ENCODE measurements at regions not wholly inside any gene's neighbourhood (a gene's known extent, or its start where the extent isn't known, plus 50 kb on each side); places are given as distances from the start of the nearest gene placed in this dataset.
A peak's percentile ranks its signal among the peaks of the same experiment; 100 is the strongest.

DNA sequence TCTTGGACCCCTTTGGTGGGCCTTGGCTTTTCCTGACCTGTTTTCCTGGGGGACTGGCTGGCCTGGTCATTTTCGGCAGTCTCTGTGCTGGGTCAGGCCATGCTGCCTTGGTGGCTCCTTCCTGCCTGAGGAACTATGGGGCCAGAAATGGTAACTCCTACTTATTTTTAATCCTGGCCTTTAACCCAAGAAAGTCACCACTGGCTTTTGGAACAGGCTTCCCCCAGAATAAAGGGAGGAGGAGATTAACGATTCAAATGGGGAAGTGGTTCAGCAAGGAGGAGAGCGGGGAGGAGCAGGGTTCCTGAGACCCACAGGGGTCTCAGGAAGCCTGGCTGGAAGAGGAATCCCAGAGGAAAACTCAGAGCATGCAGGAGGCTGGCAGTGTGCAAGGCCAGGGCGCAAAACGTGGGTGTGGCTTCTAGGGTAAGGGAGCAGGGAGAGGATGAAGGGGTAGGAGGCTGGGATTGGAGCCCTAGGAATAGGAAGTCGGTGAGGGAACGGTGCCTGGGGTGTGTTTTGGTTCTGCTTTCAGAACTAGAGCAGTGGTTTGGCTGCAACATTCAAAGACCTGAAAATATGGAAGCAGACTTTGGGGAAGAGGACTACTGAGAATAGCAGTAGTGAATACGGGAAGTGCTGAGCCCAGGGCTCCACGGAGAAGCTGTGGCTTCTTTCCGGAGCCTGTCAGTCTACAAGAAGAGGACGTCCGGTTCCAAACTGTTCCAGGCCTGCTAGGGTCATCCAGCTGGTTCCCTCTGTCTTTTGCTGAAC lies 271.1 kb upstream of the KLF4 start:
- in situ Hi-C loops (cut with HindIII; ENCODE audit: low pct_unique_long_range_greater_than_20kb, low sequenced_read_pairs), result no loop called here
- DNase-seq (ENCODE audit: low read depth), result no peak

DNA sequence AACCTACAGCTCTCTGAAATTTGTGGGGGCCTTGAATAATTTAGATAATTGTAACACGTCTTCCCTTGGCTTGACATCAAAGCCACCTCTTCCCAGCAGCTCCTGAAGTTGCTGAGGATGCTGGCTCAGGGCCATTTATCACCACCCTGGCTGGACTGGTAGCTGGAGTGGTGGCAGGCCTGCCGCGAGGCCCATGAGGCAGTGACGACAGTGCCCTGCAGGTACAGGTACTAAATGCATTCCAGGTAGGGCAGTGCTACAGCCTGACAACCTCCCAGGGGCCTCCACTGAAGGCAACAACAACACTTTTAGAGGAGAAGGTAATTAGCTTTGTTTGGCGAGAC lies 270.2 kb upstream of the KLF4 start:
- in situ Hi-C loops (cut with HindIII; ENCODE audit: low pct_unique_long_range_greater_than_20kb, low sequenced_read_pairs), result no loop called here
- DNase-seq (ENCODE audit: low read depth), result no peak

DNA sequence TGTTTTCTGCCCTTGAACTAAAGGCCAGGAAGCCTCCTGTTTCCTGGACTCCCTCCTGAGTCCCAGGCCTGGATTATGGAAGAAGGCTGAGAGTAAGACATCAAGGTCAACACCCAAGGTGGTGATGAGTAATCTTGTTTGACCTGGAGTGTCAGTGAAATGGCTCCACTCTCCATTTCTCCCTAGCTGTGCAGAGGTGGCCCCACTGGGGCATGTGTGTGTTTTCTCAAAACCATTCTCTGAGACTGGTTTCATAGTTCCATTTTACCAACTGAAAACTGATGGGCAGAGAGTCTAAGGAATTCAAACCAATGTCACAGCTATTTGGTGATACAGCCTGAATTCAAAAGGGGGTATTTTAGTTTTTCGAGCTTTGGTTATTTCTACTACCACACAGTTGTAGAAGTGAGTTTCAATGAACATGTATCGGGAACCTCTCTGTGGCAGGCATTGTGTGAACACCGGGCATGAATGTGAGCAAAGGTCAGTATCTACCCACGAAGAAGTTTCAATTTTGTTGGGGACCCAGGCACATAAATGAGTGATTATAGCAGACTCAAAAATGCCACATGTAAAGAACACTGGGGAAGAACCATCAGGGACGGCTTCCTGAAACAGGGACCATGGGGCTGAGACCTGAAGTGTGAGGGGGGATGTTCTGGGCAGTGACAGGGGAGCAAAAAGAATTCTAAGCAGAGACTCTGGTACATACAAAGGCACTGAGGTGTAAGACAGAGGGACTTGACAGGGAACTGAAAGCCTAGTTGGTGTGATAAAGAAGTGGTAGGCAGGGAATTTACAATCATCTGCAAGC lies 269.6 kb upstream of the KLF4 start:
- in situ Hi-C loops (cut with HindIII; ENCODE audit: low pct_unique_long_range_greater_than_20kb, low sequenced_read_pairs), result no loop called here
- no peak for DNase-seq (ENCODE audit: low read depth)

DNA sequence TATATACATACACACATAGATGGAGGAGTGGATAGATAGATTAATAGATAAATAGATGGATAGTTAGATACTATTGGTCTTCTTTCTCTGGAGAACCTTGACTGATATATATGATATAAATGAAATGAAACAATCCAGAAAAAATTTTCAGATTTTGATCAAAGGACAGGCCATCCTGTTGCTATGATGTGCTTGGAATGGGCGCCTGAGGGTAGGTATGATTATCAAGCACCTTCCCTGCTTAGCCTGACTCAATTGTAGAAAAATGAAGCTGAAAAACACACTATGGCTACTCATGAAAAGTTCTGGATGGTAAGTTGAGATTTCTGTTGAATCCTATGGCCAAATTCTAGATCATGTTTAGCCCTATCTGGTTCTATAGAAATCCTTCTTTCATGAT lies 266.5 kb upstream of the KLF4 start:
- DNase-seq (ENCODE audit: low read depth), result no peak
- in situ Hi-C loops (cut with HindIII; ENCODE audit: low pct_unique_long_range_greater_than_20kb, low sequenced_read_pairs), result no loop called here

DNA sequence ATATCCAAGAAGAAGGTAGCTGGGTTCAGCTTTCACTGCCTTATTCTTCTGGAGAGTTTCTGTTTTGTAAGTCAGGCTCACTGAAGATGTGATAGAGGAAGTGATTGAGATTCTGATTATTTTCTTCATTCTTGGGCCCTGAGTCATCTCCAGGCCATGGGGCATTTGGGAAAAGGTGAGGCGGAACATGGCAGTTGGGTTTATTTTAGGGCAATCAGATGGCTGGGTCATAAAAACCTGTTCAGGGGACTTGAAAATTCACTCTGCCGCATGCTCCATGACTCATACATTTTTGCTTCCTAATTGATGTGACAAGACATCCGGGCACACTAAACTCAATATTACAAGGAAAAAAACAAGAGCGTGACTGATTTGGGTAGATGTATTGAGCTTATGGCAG lies 265.7 kb upstream of the KLF4 start:
- DNase-seq (ENCODE audit: low read depth), result peak; percentile 95
- in situ Hi-C loops (cut with HindIII; ENCODE audit: low pct_unique_long_range_greater_than_20kb, low sequenced_read_pairs), result no loop called here

DNA sequence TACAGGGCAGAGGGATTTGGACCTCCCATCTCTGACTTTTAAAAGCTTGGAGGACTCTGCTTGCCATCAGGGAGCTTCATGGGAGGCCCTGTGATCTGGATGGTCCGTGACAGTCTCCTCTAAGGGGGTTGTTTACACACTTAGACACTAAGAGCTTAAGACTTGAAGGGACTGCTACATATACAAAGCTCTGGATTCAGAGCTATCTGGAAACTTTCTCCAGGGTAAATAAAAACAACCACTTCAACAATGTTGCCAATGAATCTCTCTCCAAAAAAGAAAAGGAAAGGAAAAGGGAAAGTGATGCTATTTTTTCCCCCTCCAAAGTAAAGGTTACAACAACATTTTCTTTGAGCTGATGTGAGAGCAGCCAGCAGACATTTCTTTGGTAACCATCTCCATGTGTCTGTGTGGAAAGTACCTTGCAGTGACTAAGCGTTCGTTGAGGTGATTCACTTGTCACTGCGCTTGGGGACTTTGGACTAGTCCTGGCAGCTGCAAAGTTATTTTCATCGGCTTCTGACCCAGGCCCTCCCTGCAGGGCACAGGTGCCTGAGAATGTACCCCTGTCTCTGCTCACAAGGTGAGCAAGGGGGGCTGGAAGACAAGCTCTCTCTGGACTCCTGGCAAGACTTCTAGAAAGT lies 262.1 kb upstream of the KLF4 start:
- in situ Hi-C loops (cut with HindIII; ENCODE audit: low pct_unique_long_range_greater_than_20kb, low sequenced_read_pairs), result no loop called here
- peak; percentile 89 for DNase-seq (ENCODE audit: low read depth)

DNA sequence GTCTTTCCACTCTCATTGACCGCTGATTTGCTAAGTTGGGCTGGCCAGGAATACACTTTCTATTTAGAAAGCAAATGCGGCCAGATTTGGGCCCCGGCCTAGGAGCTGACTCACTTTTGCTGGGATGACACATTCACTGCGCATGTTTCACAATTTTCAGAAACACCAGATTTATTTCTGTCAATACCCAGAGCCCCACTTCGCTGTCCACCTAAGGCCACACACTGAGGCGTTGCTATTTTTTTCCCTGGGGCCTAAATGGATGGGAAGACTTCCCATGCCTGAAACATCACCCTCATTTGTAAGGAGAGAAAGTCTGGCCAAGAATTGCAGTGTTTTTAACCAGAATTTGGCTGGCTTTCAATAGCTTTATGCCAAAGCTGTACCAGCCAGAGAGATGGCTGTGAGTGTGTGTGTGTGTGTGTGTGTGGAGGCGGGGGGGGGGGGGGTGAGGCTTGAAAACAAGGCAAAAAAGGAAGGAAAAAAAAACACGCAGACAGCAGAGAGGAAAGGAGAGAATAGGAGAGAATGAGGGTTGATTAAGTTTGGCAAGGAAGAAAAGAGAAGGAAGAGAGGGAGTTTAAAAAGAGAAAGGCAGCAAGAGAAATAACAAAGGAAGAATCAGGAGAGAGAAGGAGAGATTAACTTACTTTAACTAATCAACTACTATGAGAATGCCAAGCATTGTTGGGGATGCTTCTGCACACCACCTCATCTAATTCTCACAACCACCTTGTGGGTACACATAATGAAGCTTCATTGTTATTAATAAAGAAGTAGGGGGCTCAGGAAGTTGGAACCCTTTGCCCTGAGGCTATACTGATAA lies 261.4 kb upstream of the KLF4 start:
- in situ Hi-C loops (cut with HindIII; ENCODE audit: low pct_unique_long_range_greater_than_20kb, low sequenced_read_pairs), result no loop called here
- peak; percentile 82 for DNase-seq (ENCODE audit: low read depth)

DNA sequence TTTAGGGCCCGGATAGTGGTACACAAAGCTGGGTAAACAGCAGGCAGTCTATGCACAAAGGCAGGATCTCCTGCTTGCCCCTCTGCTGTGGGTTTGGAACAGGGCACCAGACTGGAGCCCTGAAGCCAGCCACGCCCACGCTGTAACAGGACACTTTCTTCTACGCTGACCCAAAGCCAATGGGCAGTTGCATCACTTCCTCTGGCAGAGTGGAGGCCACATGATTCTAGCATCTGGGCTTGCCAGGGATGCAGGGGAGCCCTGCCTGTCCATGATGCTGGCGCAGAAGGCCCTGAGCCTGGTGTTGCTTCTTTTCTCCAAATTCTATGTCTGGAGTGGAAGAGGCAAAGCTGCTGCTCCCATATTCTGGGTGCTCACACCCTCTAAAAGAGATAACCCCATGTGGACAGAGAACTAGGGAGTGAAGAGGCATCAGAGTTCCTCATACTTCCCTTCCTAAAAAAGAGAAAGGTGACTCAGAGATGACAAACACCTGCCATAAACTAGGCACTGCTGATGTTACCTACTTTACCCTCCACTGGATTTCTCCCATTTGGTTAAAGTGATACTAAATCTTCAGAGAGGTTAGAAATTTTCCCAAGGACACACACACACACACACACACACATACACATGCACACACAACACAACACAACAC lies 260.3 kb upstream of the KLF4 start:
- in situ Hi-C loops (cut with HindIII; ENCODE audit: low pct_unique_long_range_greater_than_20kb, low sequenced_read_pairs), result no loop called here

DNA sequence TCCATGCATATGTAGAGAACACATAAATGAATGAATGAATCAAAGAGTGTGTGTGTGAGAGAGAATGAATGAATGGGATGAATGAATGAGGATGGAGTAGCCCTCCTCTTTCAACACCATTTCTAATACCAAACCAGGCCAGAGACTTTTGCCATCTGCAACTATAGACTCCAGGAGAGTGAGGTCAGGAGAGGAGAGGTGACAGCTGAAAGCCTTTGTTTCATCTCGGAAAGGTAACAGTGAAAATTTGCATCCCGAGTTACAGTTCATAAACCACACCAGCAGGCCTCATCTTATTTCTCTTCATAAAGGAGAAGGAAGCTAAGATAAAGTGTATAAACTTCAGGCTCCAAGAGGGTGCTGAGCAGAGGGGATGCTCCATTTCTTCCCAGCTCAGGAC lies 255.3 kb upstream of the KLF4 start:
- in situ Hi-C loops (cut with HindIII; ENCODE audit: low pct_unique_long_range_greater_than_20kb, low sequenced_read_pairs), result no loop called here
- no peak for DNase-seq (ENCODE audit: low read depth)

More for the DNA sequence above, 260.3 kb upstream of the KLF4 start:
- DNase-seq (ENCODE audit: low read depth), result peak; percentile 57

DNA sequence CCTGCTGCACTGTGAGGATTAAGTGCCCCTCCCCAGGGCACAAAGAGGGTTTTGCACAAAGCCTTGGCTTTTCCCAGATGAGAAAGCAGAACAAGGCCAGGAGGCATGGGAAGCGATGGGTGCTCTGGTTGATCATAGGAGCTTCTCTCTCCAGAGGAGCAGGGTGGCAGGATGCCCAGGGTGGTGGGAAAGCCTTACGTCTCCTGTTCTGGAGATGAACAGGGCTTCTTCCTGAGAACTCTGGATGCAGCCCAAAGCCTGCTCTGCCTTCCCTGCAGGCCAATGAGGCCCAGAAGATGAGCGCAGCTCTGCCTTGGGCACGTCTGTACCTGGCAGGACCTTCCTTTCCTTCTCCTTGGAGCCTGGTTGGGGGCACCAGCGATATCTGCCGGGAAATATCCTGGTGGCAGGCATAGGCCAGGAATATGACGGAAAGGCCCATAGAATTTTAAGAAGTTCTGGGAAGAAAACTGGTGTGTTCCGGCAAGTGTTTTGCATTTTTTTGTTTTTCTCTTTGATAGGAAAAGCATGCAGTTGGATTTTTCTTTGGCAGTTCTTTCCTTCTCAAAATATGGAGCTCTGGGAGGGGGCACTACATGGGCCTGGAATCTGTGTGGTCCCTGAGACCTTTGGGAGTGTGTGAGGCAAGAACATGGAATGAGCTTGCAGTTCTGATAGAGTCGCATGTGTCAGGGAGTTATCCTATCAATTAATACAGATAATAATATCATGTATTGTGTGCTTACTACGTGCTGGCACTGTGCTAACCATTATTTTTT lies 253.2 kb upstream of the KLF4 start:
- in situ Hi-C loops (cut with HindIII; ENCODE audit: low pct_unique_long_range_greater_than_20kb, low sequenced_read_pairs), result no loop called here
- DNase-seq (ENCODE audit: low read depth), result no peak

DNA sequence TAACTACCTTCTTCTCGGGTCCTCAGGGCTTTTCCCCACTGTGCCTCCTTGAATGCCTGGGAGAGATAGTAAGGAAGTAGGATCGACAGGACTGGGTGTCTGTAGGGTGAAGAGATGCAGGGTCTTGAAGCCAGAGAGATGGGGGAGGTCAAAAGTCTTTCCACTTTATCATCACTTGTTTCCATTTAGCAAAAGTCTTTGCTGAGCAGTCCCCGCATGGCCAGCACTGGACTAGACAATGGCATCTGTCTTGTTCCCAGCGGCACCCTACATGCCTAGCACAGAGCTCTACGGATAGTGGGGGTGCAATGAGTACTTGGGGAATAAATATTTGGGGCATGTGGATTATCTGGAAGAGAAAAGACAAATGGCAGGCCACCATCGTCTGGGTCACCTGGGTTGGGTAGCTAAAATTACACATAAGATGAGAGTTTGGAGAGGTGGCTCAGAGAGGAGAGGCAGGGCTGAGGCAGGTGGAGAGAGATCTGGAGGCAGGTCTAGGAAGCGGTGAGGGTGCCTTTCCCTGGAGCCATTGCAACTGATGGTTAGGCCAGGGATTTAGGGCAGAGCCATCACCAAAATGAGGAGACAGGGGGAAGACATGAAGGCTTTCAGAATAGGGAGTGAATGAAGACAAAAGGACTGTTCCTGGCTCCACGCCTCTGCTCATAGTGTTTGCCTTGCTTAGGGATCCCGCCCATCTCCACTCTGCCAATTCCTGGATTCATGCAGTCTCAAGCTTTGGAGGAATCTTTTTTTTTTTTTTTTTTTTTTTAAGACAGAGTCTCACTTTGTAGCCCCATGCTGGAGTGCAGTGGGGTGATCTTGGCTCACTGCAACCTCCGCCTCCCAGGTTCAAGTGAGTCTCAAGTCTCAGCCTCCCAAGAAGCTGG lies 250.8 kb upstream of the KLF4 start:
- in situ Hi-C loops (cut with HindIII; ENCODE audit: low pct_unique_long_range_greater_than_20kb, low sequenced_read_pairs), result no loop called here
- DNase-seq (ENCODE audit: low read depth), result no peak

DNA sequence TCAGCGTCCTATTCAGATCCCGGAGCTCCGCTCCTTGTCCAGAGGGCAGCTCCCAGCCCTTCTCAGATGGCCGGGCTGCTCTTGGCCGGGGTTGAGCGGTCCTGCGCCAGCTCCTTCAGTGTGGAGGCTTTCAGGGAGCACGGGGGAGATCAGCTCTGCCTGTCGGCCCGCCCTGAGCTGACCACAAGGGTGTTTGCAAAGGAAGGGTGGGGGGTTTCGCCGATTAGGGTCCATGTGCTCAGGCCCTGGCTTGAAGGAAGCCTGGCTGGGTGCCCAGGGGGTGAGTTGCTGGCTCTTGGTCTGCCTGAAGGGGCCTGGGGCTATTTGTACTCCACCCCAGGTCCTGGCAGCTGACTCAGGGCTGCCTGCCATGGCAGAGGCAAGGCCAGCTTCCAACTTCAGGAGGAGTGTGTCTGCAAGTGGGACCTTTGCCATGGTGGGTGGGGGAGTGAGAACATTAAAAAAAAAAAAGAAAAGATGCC lies 250.1 kb upstream of the KLF4 start:
- no peak for DNase-seq (ENCODE audit: low read depth)
- in situ Hi-C loops (cut with HindIII; ENCODE audit: low pct_unique_long_range_greater_than_20kb, low sequenced_read_pairs), result no loop called here

DNA sequence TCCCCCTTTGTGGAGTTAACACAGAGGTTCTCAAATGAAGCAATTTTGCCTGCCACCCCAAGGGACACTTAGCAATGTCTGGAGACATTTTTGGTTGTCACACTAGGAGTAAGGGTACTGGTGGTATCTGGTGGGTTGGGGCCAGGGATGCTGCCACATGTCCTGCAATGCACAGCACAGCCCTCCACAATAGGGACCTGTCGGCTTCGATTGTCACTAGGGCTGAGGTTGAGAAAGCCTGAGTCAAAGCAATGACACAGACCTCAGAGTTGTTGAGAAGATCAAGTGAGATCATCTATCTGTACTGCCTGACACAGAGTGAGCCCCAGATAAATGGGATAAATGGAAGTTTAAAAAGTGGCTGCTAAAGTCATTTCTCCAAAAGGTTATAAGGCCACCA lies 249.2 kb upstream of the KLF4 start:
- in situ Hi-C loops (cut with HindIII; ENCODE audit: low pct_unique_long_range_greater_than_20kb, low sequenced_read_pairs), result no loop called here
- no peak for DNase-seq (ENCODE audit: low read depth)

DNA sequence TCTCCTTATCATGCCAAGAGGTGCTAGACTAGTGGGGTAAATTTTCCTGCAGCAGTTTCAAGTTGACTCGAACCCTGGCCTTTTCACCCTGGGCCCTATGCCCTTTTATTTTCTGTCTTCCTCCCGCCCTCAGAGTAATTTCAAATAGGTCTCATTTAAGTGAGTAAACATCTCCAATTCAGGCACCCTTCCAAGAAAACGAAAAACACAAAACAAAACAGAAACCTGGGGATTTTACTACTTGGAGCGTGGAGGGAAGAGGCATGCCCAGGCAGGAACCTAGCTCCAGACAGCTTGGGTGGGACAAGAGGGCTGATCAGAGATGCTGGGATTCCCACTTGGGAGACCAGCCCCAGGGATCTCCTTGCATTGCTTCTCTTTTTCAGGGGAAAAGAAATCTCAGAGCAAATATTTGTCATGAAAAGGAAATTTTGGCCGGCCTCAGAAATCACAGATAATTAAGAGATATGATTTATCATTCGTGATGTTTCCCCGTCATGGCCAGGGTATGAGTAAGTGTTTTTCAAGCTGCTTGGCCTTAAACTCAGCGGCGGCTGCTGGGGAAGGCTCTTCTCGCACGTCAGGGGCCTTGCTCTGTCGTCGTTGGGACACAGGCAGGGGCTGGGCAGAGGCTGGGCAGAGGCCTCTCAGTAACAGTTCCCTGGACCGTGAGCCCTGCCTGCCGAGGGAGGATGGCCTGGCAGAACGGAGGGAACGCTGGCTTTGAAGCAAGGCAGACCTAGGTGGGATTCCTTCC lies 248.6 kb upstream of the KLF4 start:
- in situ Hi-C loops (cut with HindIII; ENCODE audit: low pct_unique_long_range_greater_than_20kb, low sequenced_read_pairs), result no loop called here
- DNase-seq (ENCODE audit: low read depth), result no peak

DNA sequence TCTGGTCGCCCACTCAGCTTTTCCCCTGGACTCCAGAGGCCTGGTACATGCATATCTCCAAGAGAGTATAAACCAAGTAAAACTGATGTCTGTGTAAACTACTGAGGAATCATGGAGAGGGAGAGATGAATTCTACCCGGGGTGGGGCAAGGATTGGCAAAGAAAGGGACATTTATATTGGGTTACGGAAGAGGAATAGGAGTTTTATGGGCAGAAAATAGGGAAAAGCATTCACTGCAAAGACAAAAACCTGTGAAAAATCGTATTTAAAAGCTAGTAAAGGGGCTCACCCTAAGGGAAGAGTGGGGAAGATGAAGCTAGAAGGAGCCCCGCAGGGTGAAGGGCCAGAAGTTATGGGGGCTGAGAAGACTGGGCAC lies 248.0 kb upstream of the KLF4 start:
- in situ Hi-C loops (cut with HindIII; ENCODE audit: low pct_unique_long_range_greater_than_20kb, low sequenced_read_pairs), result no loop called here

DNA sequence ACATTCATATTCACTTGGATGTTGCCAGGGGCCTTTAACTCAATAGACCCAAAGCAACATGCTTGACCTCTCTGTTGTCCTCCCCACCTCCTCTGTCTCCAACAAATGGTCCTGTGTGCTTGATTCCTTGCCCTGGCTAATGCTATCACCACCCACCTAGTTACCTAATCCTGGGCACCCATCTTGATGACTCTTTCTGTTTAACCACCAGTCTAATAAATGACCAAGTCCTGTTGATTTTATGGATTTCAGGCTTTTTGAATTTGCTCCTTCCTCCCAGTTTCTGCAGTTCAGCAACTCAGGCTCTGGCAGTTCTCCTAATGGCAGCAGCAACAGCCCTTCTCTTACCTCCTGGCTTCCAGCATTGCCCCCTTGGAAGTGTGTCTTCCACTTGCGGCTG lies 246.3 kb upstream of the KLF4 start:
- in situ Hi-C loops (cut with HindIII; ENCODE audit: low pct_unique_long_range_greater_than_20kb, low sequenced_read_pairs), result no loop called here
- no peak for DNase-seq (ENCODE audit: low read depth)

More for the DNA sequence above, 248.0 kb upstream of the KLF4 start:
- DNase-seq (ENCODE audit: low read depth), result no peak

Measured in Caki2 (cell line).